Trophoblast cell (in vitro differentiated cells and primary cell): ENCODE measurements at regions not wholly inside any gene's neighbourhood (a gene's known extent, or its start where the extent isn't known, plus 50 kb on each side); places are given as distances from the start of the nearest gene placed in this dataset.
"Not testable (repeated sequence)": the region's sequence is repeated elsewhere in the genome, so short reads cannot be mapped to it uniquely, and the experiment has no call there.

Source experiments
- DNase-seq, 2 donors: peaks; one replicate each; pipeline ENCODE4 v3.0.0-alpha.2; 2016
- H2AFZ ChIP-seq: 2 replicates; pipeline ENCODE4 v1.6.1; 2013; ENCODE audit warnings: low read length, moderate library complexity, mild to moderate bottlenecking; ENCODE audit not compliant: insufficient read depth, poor library complexity
- H2AK5ac ChIP-seq: 2 replicates; pipeline ENCODE4 v1.6.1; 2013; ENCODE audit warnings: mild to moderate bottlenecking, low read length
- H2BK120ac ChIP-seq: 2 replicates; pipeline ENCODE4 v1.6.1; 2013; ENCODE audit warnings: low read length, mild to moderate bottlenecking, moderate library complexity; ENCODE audit not compliant: insufficient read depth, poor library complexity
- H2BK12ac ChIP-seq: 2 replicates; pipeline ENCODE4 v1.6.1; 2013; ENCODE audit warnings: mild to moderate bottlenecking, low read length, moderate library complexity
- H2BK5ac ChIP-seq: 2 replicates; pipeline ENCODE4 v1.6.1; 2013; ENCODE audit warnings: low read length, low read depth, moderate library complexity, mild to moderate bottlenecking; ENCODE audit not compliant: poor library complexity
- H3K14ac ChIP-seq: 2 replicates; pipeline ENCODE4 v1.6.1; 2013; ENCODE audit warnings: mild to moderate bottlenecking, low read length
- H3K18ac ChIP-seq: 2 replicates; pipeline ENCODE4 v1.6.1; 2013; ENCODE audit warnings: mild to moderate bottlenecking, low read length
- H3K23ac ChIP-seq: 2 replicates; pipeline ENCODE4 v1.6.1; 2013; ENCODE audit warnings: low read length
- H3K27ac ChIP-seq: 2 replicates; pipeline ENCODE4 v1.5.1; 2013; ENCODE audit warnings: low read depth, mild to moderate bottlenecking, inconsistent platforms, low read length, moderate library complexity
- H3K27me3 ChIP-seq: 2 replicates; pipeline ENCODE4 v1.6.1; 2013; ENCODE audit warnings: inconsistent platforms, mild to moderate bottlenecking, low read length, moderate library complexity; ENCODE audit not compliant: insufficient read depth
- H3K36me3 ChIP-seq, 2 experiments: 1 replicate in 1 of 2; 2 replicates in 1 of 2; pipeline ENCODE4 v1.6.1; 2013; ENCODE audit warnings: low read length in 2 of 2, mild to moderate bottlenecking in 2 of 2, moderate library complexity in 1 of 2; ENCODE audit not compliant: insufficient read depth in 2 of 2, control insufficient read depth in 1 of 2
- H3K4ac ChIP-seq: 2 replicates; pipeline ENCODE4 v1.6.1; 2013; ENCODE audit warnings: low read depth, mild to moderate bottlenecking, low read length, moderate library complexity
- H3K4me1 ChIP-seq, 2 experiments: 1 replicate in 1 of 2; 2 replicates in 1 of 2; pipeline ENCODE4 v1.6.1; 2013; ENCODE audit warnings: low read length in 2 of 2, mild to moderate bottlenecking in 2 of 2, moderate library complexity in 1 of 2; ENCODE audit not compliant: insufficient read depth in 2 of 2, control insufficient read depth in 1 of 2
- H3K4me2 ChIP-seq: 2 replicates; pipeline ENCODE4 v1.6.1; 2013; ENCODE audit warnings: inconsistent platforms, mild to moderate bottlenecking, low read length, moderate library complexity
- H3K4me3 ChIP-seq: 2 replicates; pipeline ENCODE4 v1.5.1; 2013; ENCODE audit warnings: mild to moderate bottlenecking, low read depth, low read length, inconsistent platforms
- H3K79me1 ChIP-seq: one replicate; pipeline ENCODE4 v1.6.1; 2013; ENCODE audit warnings: low read length
- H3K79me2 ChIP-seq: 2 replicates; pipeline ENCODE4 v1.6.1; 2013; ENCODE audit warnings: low read length, mild to moderate bottlenecking; ENCODE audit not compliant: control insufficient read depth, insufficient read depth, poor library complexity
- H3K9ac ChIP-seq: 2 replicates; pipeline ENCODE4 v1.6.1; 2013; ENCODE audit warnings: mild to moderate bottlenecking, low read length
- H3K9me3 ChIP-seq: 2 replicates; pipeline ENCODE4 v1.6.1; 2013; ENCODE audit warnings: low read depth, mild to moderate bottlenecking, control low read depth, inconsistent platforms, low read length; ENCODE audit not compliant: insufficient read depth
- H4K12ac ChIP-seq: 2 replicates; pipeline ENCODE4 v1.6.1; 2013; ENCODE audit warnings: low read depth, mild to moderate bottlenecking, low read length, moderate library complexity
- H4K8ac ChIP-seq: 2 replicates; pipeline ENCODE4 v1.6.1; 2013; ENCODE audit warnings: low read depth, mild to moderate bottlenecking, low read length, moderate library complexity
- H4K91ac ChIP-seq: one replicate; pipeline ENCODE4 v1.6.1; 2013; ENCODE audit warnings: low read depth, mild to moderate bottlenecking, low read length, moderate library complexity
- WGBS: extraction: QIAGEN DNeasy Blood & Tissue Kit; methylation state at CpG from one replicate; pipeline ENCODE4 v1.1.7; 2013; ENCODE audit warnings: missing lambda C conversion rate; ENCODE audit not compliant: insufficient read length, insufficient coverage; ENCODE audit errors: extremely low coverage; 5-methylcytosine and 5-hydroxymethylcytosine counted together

GRCh38 chr4:95761426-95761825 lies 78.5 kb upstream of the PDHA2 start:
- Histone ChIP-seq H3K79me1 (no peaks in the 10 kb centered on the region), H4K12ac (no peak overlapping the region), H3K4me3 (no peak overlapping the region), H3K27me3 (no peaks in the 10 kb centered on the region), H2BK5ac (no peak overlapping the region), H3K9me3 (no peaks in the 10 kb centered on the region), H2AFZ (no peak overlapping the region), H4K91ac (no peak overlapping the region), H3K18ac (no peak overlapping the region), H2AK5ac (no peak overlapping the region), H3K4ac (no peak overlapping the region), H3K79me2 (no peaks in the 10 kb centered on the region), H3K4me1 (peaks cover 0 to 4% of the 10 kb centered on the region in 2 experiments), H4K8ac (no peak overlapping the region), H3K27ac (no peak overlapping the region), H3K4me2 (no peak overlapping the region), H3K9ac (no peak overlapping the region), H3K14ac (no peak overlapping the region), H2BK120ac (no peak overlapping the region), H3K36me3 (no peaks in the 10 kb centered on the region), H2BK12ac (no peak overlapping the region), H3K23ac (no peak overlapping the region)
- WGBS, result no CpG with 5 or more reads among the region's 1 CpG
- peak; percentile 1 to 12 for DNase-seq

GRCh38 chr4:95760646-95761045 lies 79.2 kb upstream of the PDHA2 start:
- no CpG with 5 or more reads among the region's 1 CpG for WGBS

DNA sequence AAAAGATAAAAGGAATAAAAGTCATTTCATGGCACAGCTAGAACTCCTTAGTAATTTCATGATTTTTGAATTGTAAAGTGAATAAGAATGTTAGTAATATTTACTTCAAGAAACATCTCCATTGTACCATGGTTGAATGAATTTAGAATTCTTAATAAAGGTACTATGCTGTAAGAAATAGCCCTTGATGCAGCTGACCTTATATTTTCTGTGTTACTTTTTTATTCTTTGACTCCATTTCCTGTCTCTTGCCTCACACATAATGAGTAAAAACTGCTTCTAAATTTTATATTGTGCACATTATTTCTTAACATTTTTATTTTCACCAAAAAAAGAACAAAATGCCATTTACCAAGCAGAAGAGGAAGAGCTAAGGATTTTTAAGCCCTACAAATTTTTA lies 81.9 kb upstream of the PDHA2 start:
- H3K27ac ChIP-seq, result no peak overlapping the region
- H2AFZ ChIP-seq, result no peak overlapping the region
- no peak overlapping the region for H3K23ac ChIP-seq
- H3K79me2 ChIP-seq, result no peaks in the 10 kb centered on the region
- H2BK120ac ChIP-seq, result no peak overlapping the region
- H3K36me3 ChIP-seq, result no peaks in the 10 kb centered on the region
- no peak for DNase-seq
- no peak overlapping the region for H3K4ac ChIP-seq
- no peak overlapping the region for H2BK5ac ChIP-seq
- no peak overlapping the region for H3K18ac ChIP-seq
- no peak overlapping the region for H4K8ac ChIP-seq
- no peak overlapping the region for H3K9ac ChIP-seq
- no peak overlapping the region for H4K12ac ChIP-seq
- H3K4me1 ChIP-seq, result peaks cover 0 to 4% of the 10 kb centered on the region in 2 experiments
- H3K14ac ChIP-seq, result no peak overlapping the region
- no peaks in the 10 kb centered on the region for H3K9me3 ChIP-seq
- no peak overlapping the region for H3K4me3 ChIP-seq
- H4K91ac ChIP-seq, result no peak overlapping the region
- no peak overlapping the region for H2AK5ac ChIP-seq
- H2BK12ac ChIP-seq, result no peak overlapping the region
- no peaks in the 10 kb centered on the region for H3K79me1 ChIP-seq
- H3K4me2 ChIP-seq, result no peak overlapping the region
- H3K27me3 ChIP-seq, result no peaks in the 10 kb centered on the region

More at GRCh38 chr4:95760646-95761045, 79.2 kb upstream of the PDHA2 start:
- not testable (repeated sequence) for H3K4me1 ChIP-seq, H3K4me2 ChIP-seq, H3K4ac ChIP-seq, H2AK5ac ChIP-seq, H4K12ac ChIP-seq, H3K9ac ChIP-seq, H2BK120ac ChIP-seq, H3K14ac ChIP-seq, H3K36me3 ChIP-seq, H2BK12ac ChIP-seq, H3K18ac ChIP-seq, DNase-seq, H2BK5ac ChIP-seq, H4K91ac ChIP-seq, H3K79me1 ChIP-seq, H3K4me3 ChIP-seq, H3K23ac ChIP-seq, H2AFZ ChIP-seq, H3K79me2 ChIP-seq, H3K27me3 ChIP-seq, H4K8ac ChIP-seq, H3K9me3 ChIP-seq, H3K27ac ChIP-seq

GRCh38 chr4:95754667-95755066 lies 85.2 kb upstream of the PDHA2 start:
- Histone ChIP-seq H3K27me3 (no peaks in the 10 kb centered on the region), H3K9me3 (no peaks in the 10 kb centered on the region), H3K36me3 (no peaks in the 10 kb centered on the region), H3K23ac (no peak overlapping the region), H3K27ac (no peak overlapping the region), H3K4me1 (no peaks in the 10 kb centered on the region), H2BK120ac (no peak overlapping the region), H3K79me1 (no peaks in the 10 kb centered on the region), H4K12ac (no peak overlapping the region), H3K4me2 (no peak overlapping the region), H3K18ac (no peak overlapping the region), H2AFZ (no peak overlapping the region), H3K79me2 (no peaks in the 10 kb centered on the region), H3K9ac (no peak overlapping the region), H2AK5ac (no peak overlapping the region), H3K4ac (no peak overlapping the region), H4K91ac (no peak overlapping the region), H3K4me3 (no peak overlapping the region), H3K14ac (no peak overlapping the region), H2BK5ac (no peak overlapping the region), H4K8ac (no peak overlapping the region), H2BK12ac (no peak overlapping the region)
- no peak for DNase-seq
- whole genome bisulfite sequencing, result no CpG with 5 or more reads among the region's 2 CpGs
